ENCODE measurements at regions not wholly inside any gene's neighbourhood (a gene's known extent, or its start where the extent isn't known, plus 50 kb on each side); places are given as distances from the start of the nearest gene placed in this dataset.

DNA sequence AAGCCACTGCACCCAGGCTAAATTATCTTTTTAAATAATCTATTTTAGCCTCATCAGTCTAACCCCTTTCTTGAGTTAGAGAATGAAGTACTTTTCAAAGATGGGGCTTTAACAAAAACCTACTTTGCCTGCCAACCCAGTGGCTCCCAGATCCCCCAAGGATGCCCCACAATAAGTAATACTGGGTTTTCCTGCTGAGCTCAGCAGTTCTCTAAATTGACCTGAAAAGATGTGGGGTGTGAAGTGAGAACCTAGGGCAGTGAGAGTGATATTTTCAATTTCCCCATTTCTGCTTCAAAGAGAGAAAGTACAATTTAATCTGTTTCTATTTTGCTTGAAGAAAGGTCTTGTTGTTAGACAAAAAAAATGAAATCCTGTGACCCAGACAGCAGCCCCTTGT, 318.5 kb upstream of the UMPS start:
- Histone ChIP-seq H3K4me2 (ENCODE audit: insufficient read depth, low read length) (no peak overlapping the region), H3K4me3 (replicated peaks in 1 of 3; ENCODE audit: insufficient read depth in 1 of 3, low read depth in 1 of 3, low read length in 3 of 3) (no peak overlapping the region), H3K9me3 (replicated peaks; ENCODE audit: control insufficient read depth, insufficient read depth, low read length) (no peaks in the 10 kb centered on the region), H3K9ac (replicated peaks; ENCODE audit: extremely low read depth, insufficient read depth, low read length) (no peak overlapping the region), H2AFZ (ENCODE audit: low read depth, low read length) (no peak overlapping the region), H3K36me3 (ENCODE audit: control insufficient read depth in 2 of 2, extremely low read depth in 1 of 2, insufficient read depth in 2 of 2, low read length in 2 of 2) (no peaks in the 10 kb centered on the region), H3K4me1 (ENCODE audit: control insufficient read depth, extremely low read depth, insufficient read depth, low read length) (peaks cover 34% of the 10 kb centered on the region), H3K9me1 (replicated peaks; ENCODE audit: control insufficient read depth, extremely low read depth, insufficient read depth, low read length) (no peaks in the 10 kb centered on the region), H3K79me2 (ENCODE audit: control insufficient read depth, insufficient read depth, low read length) (no peaks in the 10 kb centered on the region), H4K20me1 (replicated peaks; ENCODE audit: control insufficient read depth, extremely low read depth, insufficient read depth, low read length) (no peaks in the 10 kb centered on the region), H3K27me3 (ENCODE audit: control insufficient read depth in 2 of 2, insufficient read depth in 2 of 2, low read length in 2 of 2) (no peaks in the 10 kb centered on the region), H3K27ac (ENCODE audit: insufficient read depth, low read depth, low read length) (no peak overlapping the region)
- ChIA-PET POLR2A (no interaction called here), CTCF (no interaction called here)
- DNase-seq (ENCODE audit: low read depth, low spot score) (no peak), FAIRE-seq (no peak)
- TF ChIP-seq JUN (IDR thresholded peaks at IDR 0.05; ENCODE audit: borderline replicate concordance, insufficient read depth, insufficient read length, low read depth) (no peak), GATA2 (IDR thresholded peaks at IDR 0.05; ENCODE audit: insufficient read depth, insufficient read length, low read depth, low read length) (no peak)
- intact Hi-C loops (cut with micrococcal nuclease) (loop anchor here (5.0 kb wide), 2 partner anchors 56 to 379 kb away; partner anchors contain the start of gene KALRN), dilution Hi-C loops (cut with MboI; ENCODE audit: extremely low pct_ligation_motif_present, low sequenced_read_pairs) (no loop called here)
- no TSS peak for BruUV-seq (replicated peaks)

DNA sequence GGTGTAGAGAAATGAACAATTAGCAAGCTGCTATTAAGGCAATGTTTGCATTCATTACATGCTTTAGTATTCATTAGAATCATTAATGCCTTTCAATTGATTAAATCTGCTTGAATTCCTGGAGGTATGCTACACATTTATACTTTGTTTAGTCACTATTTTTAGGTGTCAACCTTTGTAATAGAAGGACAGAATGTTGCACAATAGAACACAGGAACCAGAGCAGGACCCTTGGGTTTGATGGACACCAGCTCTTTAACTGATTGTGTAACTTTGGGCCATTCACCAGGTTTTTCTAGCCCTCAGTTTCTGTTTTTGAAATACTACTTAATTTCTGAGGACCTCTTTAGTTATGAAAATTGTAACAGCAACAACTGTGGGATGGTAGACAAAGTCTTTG, 317.6 kb upstream of the UMPS start:
- H3K9me3 ChIP-seq (replicated peaks; ENCODE audit: control insufficient read depth, insufficient read depth, low read length): no peaks in the 10 kb centered on the region
- no peaks in the 10 kb centered on the region for H3K36me3 ChIP-seq (ENCODE audit: control insufficient read depth in 2 of 2, extremely low read depth in 1 of 2, insufficient read depth in 2 of 2, low read length in 2 of 2)
- no peaks in the 10 kb centered on the region for H4K20me1 ChIP-seq (replicated peaks; ENCODE audit: control insufficient read depth, extremely low read depth, insufficient read depth, low read length)
- H2AFZ ChIP-seq (ENCODE audit: low read depth, low read length): no peak overlapping the region
- no peaks in the 10 kb centered on the region for H3K79me2 ChIP-seq (ENCODE audit: control insufficient read depth, insufficient read depth, low read length)
- H3K9ac ChIP-seq (replicated peaks; ENCODE audit: extremely low read depth, insufficient read depth, low read length): no peak overlapping the region
- H3K4me1 ChIP-seq (ENCODE audit: control insufficient read depth, extremely low read depth, insufficient read depth, low read length): peaks cover 34% of the 10 kb centered on the region
- DNase-seq (ENCODE audit: low read depth, low spot score) (no peak), FAIRE-seq (no peak)
- no TSS peak for BruUV-seq (replicated peaks)
- H3K27me3 ChIP-seq (ENCODE audit: control insufficient read depth in 2 of 2, insufficient read depth in 2 of 2, low read length in 2 of 2): no peaks in the 10 kb centered on the region
- no peaks in the 10 kb centered on the region for H3K9me1 ChIP-seq (replicated peaks; ENCODE audit: control insufficient read depth, extremely low read depth, insufficient read depth, low read length)
- no peak overlapping the region for H3K4me3 ChIP-seq (replicated peaks in 1 of 3; ENCODE audit: insufficient read depth in 1 of 3, low read depth in 1 of 3, low read length in 3 of 3)
- no peak overlapping the region for H3K4me2 ChIP-seq (ENCODE audit: insufficient read depth, low read length)
- CTCF ChIA-PET: interaction anchor here (1.0 kb wide), 1 partner anchor 16 kb away, joined by 3 read pairs; no protein-coding TSS in a partner anchor
- dilution Hi-C loops (cut with MboI; ENCODE audit: extremely low pct_ligation_motif_present, low sequenced_read_pairs): no loop called here
- POLR2A ChIA-PET: no interaction called here
- intact Hi-C loops (cut with micrococcal nuclease): loop anchor here (5.0 kb wide), 2 partner anchors 55 to 380 kb away; partner anchors contain the start of gene KALRN
- no peak for TF ChIP-seq JUN (IDR thresholded peaks at IDR 0.05; ENCODE audit: borderline replicate concordance, insufficient read depth, insufficient read length, low read depth)
- TF ChIP-seq, protein P1, sequence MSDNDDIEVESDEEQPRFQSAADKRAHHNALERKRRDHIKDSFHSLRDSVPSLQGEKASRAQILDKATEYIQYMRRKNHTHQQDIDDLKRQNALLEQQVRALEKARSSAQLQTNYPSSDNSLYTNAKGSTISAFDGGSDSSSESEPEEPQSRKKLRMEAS (IDR thresholded peaks at IDR 0.05; ENCODE audit: insufficient read depth, insufficient read length): no peak
- no peak for TF ChIP-seq GATA2 (IDR thresholded peaks at IDR 0.05; ENCODE audit: insufficient read depth, insufficient read length, low read depth, low read length)
- no peak for TF ChIP-seq EZH2 (IDR thresholded peaks at IDR 0.05; ENCODE audit: borderline replicate concordance, low read depth, low read length, severe bottlenecking)
- TF ChIP-seq FOS (IDR thresholded peaks at IDR 0.05; ENCODE audit: borderline replicate concordance, insufficient read depth, low read length): no peak
- TF ChIP-seq MYC (IDR thresholded peaks at IDR 0.05; ENCODE audit: low read depth, low read length): no peak
- no peak for TF ChIP-seq POLR2A (IDR thresholded peaks at IDR 0.05; ENCODE audit: low read depth, low read length)
- no peak for TF ChIP-seq POLR2AphosphoS5 (IDR thresholded peaks at IDR 0.05; ENCODE audit: insufficient read depth, low read depth, low read length)
- TF ChIP-seq, protein P2, sequence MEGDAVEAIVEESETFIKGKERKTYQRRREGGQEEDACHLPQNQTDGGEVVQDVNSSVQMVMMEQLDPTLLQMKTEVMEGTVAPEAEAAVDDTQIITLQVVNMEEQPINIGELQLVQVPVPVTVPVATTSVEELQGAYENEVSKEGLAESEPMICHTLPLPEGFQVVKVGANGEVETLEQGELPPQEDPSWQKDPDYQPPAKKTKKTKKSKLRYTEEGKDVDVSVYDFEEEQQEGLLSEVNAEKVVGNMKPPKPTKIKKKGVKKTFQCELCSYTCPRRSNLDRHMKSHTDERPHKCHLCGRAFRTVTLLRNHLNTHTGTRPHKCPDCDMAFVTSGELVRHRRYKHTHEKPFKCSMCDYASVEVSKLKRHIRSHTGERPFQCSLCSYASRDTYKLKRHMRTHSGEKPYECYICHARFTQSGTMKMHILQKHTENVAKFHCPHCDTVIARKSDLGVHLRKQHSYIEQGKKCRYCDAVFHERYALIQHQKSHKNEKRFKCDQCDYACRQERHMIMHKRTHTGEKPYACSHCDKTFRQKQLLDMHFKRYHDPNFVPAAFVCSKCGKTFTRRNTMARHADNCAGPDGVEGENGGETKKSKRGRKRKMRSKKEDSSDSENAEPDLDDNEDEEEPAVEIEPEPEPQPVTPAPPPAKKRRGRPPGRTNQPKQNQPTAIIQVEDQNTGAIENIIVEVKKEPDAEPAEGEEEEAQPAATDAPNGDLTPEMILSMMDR (IDR thresholded peaks at IDR 0.05; ENCODE audit: extremely low read depth in 1 of 2, insufficient read depth in 1 of 2, low read depth in 1 of 2, low read length in 2 of 2): no peak
- H3K27ac ChIP-seq (ENCODE audit: insufficient read depth, low read depth, low read length): no peak overlapping the region
